Thyroid gland (tissue), 4 donors: ENCODE measurements at regions not wholly inside any gene's neighbourhood (a gene's known extent, or its start where the extent isn't known, plus 50 kb on each side); places are given as distances from the start of the nearest gene placed in this dataset.

ENCODE experiments used
- DNase-seq, 2 donors: peaks; one replicate each; pipeline ENCODE4 v3.0.0-alpha.2; 2019
- H3K27ac ChIP-seq, 3 donors: fragments of 200-600 bp; sonication (generic); 1 replicate in 2 of 3; 2 replicates in 1 of 3; pipeline ENCODE4 v1.5.1; 2016 to 2019; ENCODE audit warnings: mild to moderate bottlenecking in 1 of 3, moderate library complexity in 1 of 3
- H3K27me3 ChIP-seq: fragments of 200-600 bp; sonication (generic); one replicate; pipeline ENCODE4 v1.5.1; 2019
- H3K36me3 ChIP-seq, 2 donors: fragments of 200-600 bp; sonication (generic); one replicate each; pipeline ENCODE4 v1.5.1; 2016 to 2019
- H3K4me1 ChIP-seq, 2 donors: fragments of 200-600 bp; sonication (generic); one replicate each; pipeline ENCODE4 v1.5.1; 2017 to 2019
- H3K4me3 ChIP-seq, 3 donors: fragments of 200-600 bp; sonication (generic); replicated peaks in 1 of 3; 1 replicate in 2 of 3; 2 replicates in 1 of 3; pipeline ENCODE4 v1.5.1; 2016; ENCODE audit warnings: mild to moderate bottlenecking in 1 of 3
- H3K9me3 ChIP-seq: fragments of 200-600 bp; sonication (generic); one replicate; pipeline ENCODE4 v1.5.1; 2017
- POLR2A ChIP-seq, 2 donors: fragments of 450-650 bp; IDR thresholded peaks; one replicate each; pipeline ENCODE4 v1.6.1; 2017; ENCODE audit warnings: antibody characterized with exemption in 2 of 2, mild to moderate bottlenecking in 2 of 2, moderate library complexity in 1 of 2
- WGBS, 2 donors: methylation state at CpG; one replicate each; pipeline ENCODE4 v1.1.5; 2017; 5-methylcytosine and 5-hydroxymethylcytosine counted together
- intact Hi-C: fragments of 100-400 bp; cut with DNase I; formaldehyde crosslinking; loops from one replicate; pipeline ENCODE4 v1.15.1; 2023
- TF ChIP-seq, protein P1 (sequence below), 6 experiments: fragments of 200-600 bp in 3 of 6; fragments of 450-650 bp in 3 of 6; sonication (generic) in 3 of 6; IDR thresholded peaks; one replicate each; pipeline ENCODE4 v1.5.1; 2016 to 2019; ENCODE audit warnings: antibody characterized with exemption in 6 of 6, mild to moderate bottlenecking in 2 of 6, inconsistent platforms in 1 of 6, moderate library complexity in 1 of 6

DNA sequence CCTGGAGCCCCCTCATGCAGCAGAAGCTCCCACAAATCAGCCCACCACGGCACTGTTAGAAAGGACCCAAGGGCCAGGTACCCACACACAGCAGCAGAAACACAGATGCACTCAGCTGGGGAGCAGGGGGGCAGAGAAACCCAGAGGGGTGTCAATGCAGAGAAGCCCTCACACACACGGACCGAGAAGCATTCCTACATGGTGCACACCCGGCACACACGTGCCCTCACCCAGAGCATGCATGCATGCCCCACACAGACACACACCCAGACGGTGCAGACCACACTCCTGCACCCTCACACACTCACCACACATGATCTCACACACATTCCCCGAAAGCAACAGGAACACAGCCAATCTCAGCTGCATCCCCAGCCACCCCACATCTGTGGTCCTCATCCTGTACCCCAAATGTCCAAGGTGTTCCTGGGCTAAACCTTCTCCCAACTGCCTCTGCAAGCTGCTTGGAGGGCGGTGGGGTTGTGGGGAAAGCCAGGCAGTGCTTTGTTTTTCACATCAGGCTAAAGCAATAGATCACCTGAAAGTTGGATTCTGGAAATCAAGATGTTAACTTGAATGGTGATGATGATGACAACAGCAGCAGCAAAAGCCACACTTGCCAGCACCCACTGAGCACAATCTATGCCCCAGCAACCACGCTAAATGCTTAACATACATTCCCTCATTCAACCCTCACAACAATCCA is 102.3 kb downstream of the ZFP36L2 start:
- no peaks in the 10 kb centered on the region for H3K9me3 ChIP-seq
- H3K36me3 ChIP-seq, result no peaks in the 10 kb centered on the region
- H3K27me3 ChIP-seq, result no peaks in the 10 kb centered on the region
- WGBS, 2 donors, result 82 to 85% methylated on average over 9 of the region's 9 CpGs
- DNase-seq, result no peak
- no peak overlapping the region for H3K4me3 ChIP-seq
- no peak for TF ChIP-seq POLR2A (IDR thresholded peaks at IDR 0.05)
- TF ChIP-seq, protein P1, sequence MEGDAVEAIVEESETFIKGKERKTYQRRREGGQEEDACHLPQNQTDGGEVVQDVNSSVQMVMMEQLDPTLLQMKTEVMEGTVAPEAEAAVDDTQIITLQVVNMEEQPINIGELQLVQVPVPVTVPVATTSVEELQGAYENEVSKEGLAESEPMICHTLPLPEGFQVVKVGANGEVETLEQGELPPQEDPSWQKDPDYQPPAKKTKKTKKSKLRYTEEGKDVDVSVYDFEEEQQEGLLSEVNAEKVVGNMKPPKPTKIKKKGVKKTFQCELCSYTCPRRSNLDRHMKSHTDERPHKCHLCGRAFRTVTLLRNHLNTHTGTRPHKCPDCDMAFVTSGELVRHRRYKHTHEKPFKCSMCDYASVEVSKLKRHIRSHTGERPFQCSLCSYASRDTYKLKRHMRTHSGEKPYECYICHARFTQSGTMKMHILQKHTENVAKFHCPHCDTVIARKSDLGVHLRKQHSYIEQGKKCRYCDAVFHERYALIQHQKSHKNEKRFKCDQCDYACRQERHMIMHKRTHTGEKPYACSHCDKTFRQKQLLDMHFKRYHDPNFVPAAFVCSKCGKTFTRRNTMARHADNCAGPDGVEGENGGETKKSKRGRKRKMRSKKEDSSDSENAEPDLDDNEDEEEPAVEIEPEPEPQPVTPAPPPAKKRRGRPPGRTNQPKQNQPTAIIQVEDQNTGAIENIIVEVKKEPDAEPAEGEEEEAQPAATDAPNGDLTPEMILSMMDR (IDR thresholded peaks at IDR 0.05), result no peak
- peaks cover 0 to 3% of the 10 kb centered on the region in 2 donors for H3K4me1 ChIP-seq
- intact Hi-C loops, result no loop called here
- H3K27ac ChIP-seq, result no peak overlapping the region

DNA sequence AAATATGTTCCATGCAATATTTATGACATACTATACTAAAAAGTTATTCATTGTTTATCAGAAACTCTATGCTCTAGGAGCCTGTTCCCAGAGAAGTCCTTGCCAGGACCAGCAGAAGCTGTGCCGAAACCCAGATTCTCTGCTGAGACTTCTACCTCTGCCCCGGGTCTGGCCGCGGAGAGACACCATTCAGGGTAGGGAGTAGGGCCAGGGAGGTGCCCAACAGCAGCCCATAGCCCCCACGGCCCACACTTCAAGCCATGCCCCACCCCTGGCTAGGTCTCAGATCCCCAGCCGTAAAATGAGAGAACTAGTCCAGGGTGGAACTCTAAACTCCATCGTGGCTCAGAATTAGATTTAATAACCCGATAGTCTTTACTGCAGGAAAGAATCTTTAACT is 102.9 kb downstream of the ZFP36L2 start:
- no peaks in the 10 kb centered on the region for H3K36me3 ChIP-seq
- peaks cover 0 to 3% of the 10 kb centered on the region in 2 donors for H3K4me1 ChIP-seq
- no peaks in the 10 kb centered on the region for H3K27me3 ChIP-seq
- DNase-seq, result no peak
- H3K27ac ChIP-seq, result no peak overlapping the region
- 73 to 76% methylated on average over 8 of the region's 8 CpGs for WGBS, 2 donors
- H3K9me3 ChIP-seq, result no peaks in the 10 kb centered on the region
- H3K4me3 ChIP-seq, result no peak overlapping the region
- no peak for TF ChIP-seq POLR2A (IDR thresholded peaks at IDR 0.05)
- TF ChIP-seq, protein P1 (IDR thresholded peaks at IDR 0.05), result no peak
- intact Hi-C loops, result no loop called here

DNA sequence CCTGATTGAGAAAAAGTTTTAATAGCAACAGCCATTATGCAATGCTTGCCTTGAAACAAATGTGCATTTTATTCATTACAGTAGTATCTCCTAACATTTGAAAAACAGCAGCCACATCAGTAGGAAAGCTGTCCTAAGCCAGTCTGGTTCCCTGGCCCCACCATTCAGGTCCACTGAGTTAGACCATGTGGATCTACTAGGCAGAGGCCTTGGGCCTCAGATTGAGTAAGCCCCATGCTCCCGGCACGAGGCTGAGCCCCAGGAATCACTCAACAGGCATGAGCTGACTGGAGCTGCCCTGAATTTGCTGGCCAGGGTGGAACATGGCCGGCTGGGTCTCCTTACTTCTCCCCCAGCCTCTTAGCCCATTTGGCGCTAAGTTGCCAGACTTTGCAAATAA is 103.4 kb downstream of the ZFP36L2 start:
- Histone ChIP-seq H3K9me3 (no peaks in the 10 kb centered on the region), H3K4me1 (peaks cover 0 to 3% of the 10 kb centered on the region in 2 donors), H3K36me3 (no peaks in the 10 kb centered on the region), H3K4me3 (no peak overlapping the region), H3K27me3 (no peaks in the 10 kb centered on the region), H3K27ac (no peak overlapping the region)
- TF ChIP-seq POLR2A (IDR thresholded peaks at IDR 0.05), result no peak
- TF ChIP-seq, protein P1 (IDR thresholded peaks at IDR 0.05), result no peak
- intact Hi-C loops, result no loop called here
- WGBS, 2 donors, result 91 to 98% methylated on average over 4 of the region's 4 CpGs
- DNase-seq, result no peak

DNA sequence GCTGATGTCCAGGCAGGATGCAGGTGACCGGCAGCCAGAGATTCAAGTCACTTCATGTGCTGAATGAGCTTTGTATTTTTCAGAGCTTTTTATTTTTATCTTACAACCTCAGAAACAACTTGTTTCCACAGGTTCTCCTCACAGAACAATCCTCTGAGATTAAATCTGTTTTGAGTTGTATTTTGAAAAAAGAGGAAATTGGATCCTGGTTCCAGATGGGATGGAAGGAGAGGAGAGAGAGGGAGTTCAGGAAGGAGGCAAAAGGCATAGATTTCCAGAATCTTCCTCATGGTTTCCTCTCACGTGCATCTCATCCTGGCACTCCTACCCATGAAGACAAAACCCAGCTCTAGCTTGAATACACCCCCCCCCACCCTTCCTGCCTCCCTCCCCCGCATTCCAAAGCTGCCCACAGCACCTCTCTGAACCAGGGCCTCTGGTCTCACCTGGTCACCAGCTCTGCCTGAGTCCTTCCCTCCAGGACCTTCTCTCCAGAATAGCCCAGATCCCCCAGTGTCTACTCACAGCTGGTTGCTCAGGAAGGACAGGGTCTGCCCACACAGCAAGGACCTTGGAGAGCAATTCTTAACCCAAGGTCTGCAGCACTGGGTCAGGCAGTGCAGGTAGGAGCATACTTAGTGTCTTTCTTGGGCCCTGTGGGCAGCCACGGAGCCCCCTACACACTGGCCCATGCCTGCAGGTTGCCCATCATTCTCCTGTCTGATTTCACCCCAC is 104.7 kb downstream of the ZFP36L2 start:
- Histone ChIP-seq H3K27ac (no peak overlapping the region), H3K27me3 (no peaks in the 10 kb centered on the region), H3K36me3 (no peaks in the 10 kb centered on the region), H3K9me3 (no peaks in the 10 kb centered on the region), H3K4me3 (no peak overlapping the region), H3K4me1 (no peaks in the 10 kb centered on the region)
- no peak for DNase-seq
- TF ChIP-seq, protein P1 (IDR thresholded peaks at IDR 0.05), result no peak
- TF ChIP-seq POLR2A (IDR thresholded peaks at IDR 0.05), result no peak
- intact Hi-C loops, result no loop called here
- WGBS, 2 donors, result 81 to 88% methylated on average over 4 of the region's 4 CpGs

DNA sequence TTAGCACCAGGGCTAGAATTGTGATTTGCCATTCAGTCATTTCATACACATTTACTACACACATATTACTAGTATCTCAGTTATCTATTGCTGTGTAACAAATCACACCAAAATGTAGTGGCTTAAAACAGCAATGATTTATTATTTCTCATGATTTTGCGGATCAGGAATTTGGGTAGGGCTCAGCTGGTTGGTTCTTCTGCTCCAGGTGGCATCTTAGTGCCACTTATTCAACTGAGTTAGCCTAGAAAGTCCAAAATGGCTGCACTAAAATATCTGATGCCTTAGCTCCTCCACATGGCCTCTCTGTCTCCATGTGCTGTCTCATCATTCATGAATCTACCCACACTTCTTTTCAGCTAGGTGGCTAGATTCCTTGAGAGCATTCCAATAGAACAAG is 107.1 kb downstream of the ZFP36L2 start:
- Histone ChIP-seq H3K9me3 (no peaks in the 10 kb centered on the region), H3K36me3 (no peaks in the 10 kb centered on the region), H3K27ac (no peak overlapping the region), H3K4me3 (no peak overlapping the region), H3K27me3 (no peaks in the 10 kb centered on the region), H3K4me1 (no peaks in the 10 kb centered on the region)
- intact Hi-C loops, result no loop called here
- DNase-seq, result no peak
- 97% methylated on average over 1 of the region's 1 CpG for WGBS, 2 donors
- TF ChIP-seq, protein P1 (IDR thresholded peaks at IDR 0.05), result no peak
- TF ChIP-seq POLR2A (IDR thresholded peaks at IDR 0.05), result no peak
